ENCODE measurements at regions not wholly inside any gene's neighbourhood (a gene's known extent, or its start where the extent isn't known, plus 50 kb on each side); places are given as distances from the start of the nearest gene placed in this dataset.

DNA sequence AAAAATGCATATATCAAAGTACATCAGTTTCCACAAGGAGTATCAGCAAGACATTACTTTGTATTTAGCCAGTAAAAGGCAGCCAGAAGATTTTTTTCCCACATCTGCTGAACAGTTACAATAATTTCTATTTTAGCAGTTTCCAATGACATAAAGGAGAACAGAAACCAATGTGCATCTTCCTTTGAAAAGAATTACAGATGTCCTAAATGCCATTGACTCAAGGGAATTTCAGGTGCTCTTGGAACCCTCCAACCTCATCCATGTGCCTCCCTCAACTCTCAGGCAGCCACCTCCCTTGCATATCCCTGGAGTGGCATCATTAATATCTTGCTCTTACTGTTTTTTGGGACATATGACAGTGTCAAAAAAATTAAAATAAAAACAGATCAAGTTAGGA lies 62.2 kb upstream of the ST8SIA1 start:
- H3K36me3 Mint-ChIP-seq, result peaks cover 1% of the 10 kb centered on the region
- POLR2A ChIA-PET, result no interaction called here
- peak overlapping the region; percentile 56 for H3K27ac Mint-ChIP-seq
- no peak for DNase-seq
- H3K9me3 Mint-ChIP-seq, result peaks cover 6% of the 10 kb centered on the region
- peaks cover 12% of the 10 kb centered on the region for H3K4me1 Mint-ChIP-seq
- no peak for ATAC-seq (ENCODE audit: low read depth)
- no peaks in the 10 kb centered on the region for H3K27me3 Mint-ChIP-seq
- peak overlapping the region; percentile 43 for H3K4me3 Mint-ChIP-seq

DNA sequence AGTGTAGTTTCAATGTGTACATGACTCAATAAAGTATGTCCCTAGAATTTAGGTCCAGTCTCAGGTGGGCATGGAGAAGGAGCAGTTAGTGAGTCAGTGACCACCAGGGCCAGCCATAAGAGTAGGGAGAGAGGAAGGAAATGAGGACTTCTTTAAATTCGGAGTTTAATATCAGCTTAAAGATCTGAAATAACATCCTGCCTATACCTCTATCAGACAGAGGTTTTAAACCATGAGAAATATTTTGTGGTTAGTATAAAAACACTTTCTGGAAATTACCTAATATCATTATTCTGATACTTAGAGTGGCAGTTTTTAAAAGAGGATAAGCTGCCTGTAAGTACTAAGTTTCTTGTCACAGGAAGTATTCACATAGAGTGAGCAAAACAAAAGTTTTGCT lies 61.7 kb upstream of the ST8SIA1 start:
- Mint-ChIP-seq H3K36me3 (peaks cover 1% of the 10 kb centered on the region), H3K27me3 (no peaks in the 10 kb centered on the region), H3K27ac (peak overlapping the region; percentile 56), H3K9me3 (peaks cover 3% of the 10 kb centered on the region), H3K4me3 (peak overlapping the region; percentile 43), H3K4me1 (peaks cover 12% of the 10 kb centered on the region)
- POLR2A ChIA-PET, result no interaction called here
- ATAC-seq (ENCODE audit: low read depth), result peak; percentile 56
- DNase-seq, result no peak

DNA sequence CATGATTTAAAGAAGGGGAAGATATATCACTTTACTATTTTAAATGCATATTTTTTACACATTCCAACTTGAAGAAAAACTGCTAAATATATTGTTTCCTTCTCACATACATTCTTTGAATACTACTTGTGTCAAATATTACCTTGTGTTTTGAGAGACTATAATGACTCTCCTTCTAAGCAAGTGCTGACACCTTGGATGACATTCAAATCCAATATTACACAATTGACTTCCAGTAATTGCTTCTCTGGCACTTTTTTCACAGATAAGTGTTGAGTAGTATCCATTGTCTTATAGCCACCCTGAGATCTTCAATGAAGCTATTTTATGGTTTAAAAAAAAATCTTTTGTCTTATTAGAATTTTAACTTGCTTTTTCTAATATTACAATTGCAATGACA lies 61.2 kb upstream of the ST8SIA1 start:
- POLR2A ChIA-PET, result no interaction called here

More for the DNA sequence above, 61.2 kb upstream of the ST8SIA1 start:
- Mint-ChIP-seq H3K36me3 (no peaks in the 10 kb centered on the region), H3K4me3 (no peak overlapping the region), H3K9me3 (peaks cover 1% of the 10 kb centered on the region), H3K27me3 (no peaks in the 10 kb centered on the region), H3K4me1 (peaks cover 12% of the 10 kb centered on the region), H3K27ac (no peak overlapping the region)
- no peak for ATAC-seq (ENCODE audit: low read depth)
- no peak for DNase-seq

Measured in activated naive CD8-positive, alpha-beta T cell treated with anti-CD3 and anti-CD28 coated beads, Interleukin-2, amount 10 ng/mL, durations not matched to agents 7 days and 5 days (primary cell).